ENCODE measurements at regions not wholly inside any gene's neighbourhood (a gene's known extent, or its start where the extent isn't known, plus 50 kb on each side); places are given as distances from the start of the nearest gene placed in this dataset.

GRCh38 chr1:96355961-96356360, 365.6 kb upstream of the PTBP2 start:
- TF ChIP-seq CTCF (IDR thresholded peaks at IDR 0.05) (no peak), POLR2A (IDR thresholded peaks at IDR 0.05) (no peak), EP300 (IDR thresholded peaks at IDR 0.05) (no peak), POLR2AphosphoS5 (IDR thresholded peaks at IDR 0.05) (no peak)
